ENCODE measurements at regions not wholly inside any gene's neighbourhood (a gene's known extent, or its start where the extent isn't known, plus 50 kb on each side); places are given as distances from the start of the nearest gene placed in this dataset.

DNA sequence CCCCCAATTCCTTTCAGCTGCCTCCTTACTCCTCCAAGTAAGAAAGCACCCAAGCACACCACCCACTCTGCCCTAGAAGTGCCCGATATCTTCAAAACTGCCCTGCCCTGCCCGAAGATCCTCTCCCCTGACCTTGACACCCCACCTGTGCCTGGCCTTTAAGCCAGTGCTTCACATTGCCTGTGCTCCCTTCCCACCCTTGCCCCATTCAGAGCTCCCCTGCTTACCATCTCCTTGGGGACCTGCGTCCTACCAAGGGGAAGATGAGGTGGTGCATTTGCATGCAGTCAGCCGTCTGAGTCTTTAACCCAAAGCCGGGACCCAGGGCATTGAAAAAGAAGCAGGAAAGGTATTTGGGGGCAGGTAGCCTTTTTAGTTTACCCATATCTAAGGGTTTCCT is 73.5 kb upstream of the SLCO3A1 start:
- DNase-seq (ENCODE audit: extremely low read depth, low read depth), result no peak
- H3K4me3 ChIP-seq (replicated peaks; ENCODE audit: low read depth, low read length), result no peak overlapping the region
- no peak for TF ChIP-seq CTCF (IDR thresholded peaks at IDR 0.05; ENCODE audit: low read depth, low read length, missing control alignments)

- no peak for DNase-seq (ENCODE audit: extremely low read depth, low read depth)
- TF ChIP-seq CTCF (IDR thresholded peaks at IDR 0.05; ENCODE audit: low read depth, low read length, missing control alignments), result no peak
- no peak overlapping the region for H3K4me3 ChIP-seq (replicated peaks; ENCODE audit: low read depth, low read length)
Observed at GRCh38 chr15:91780387-91780786, 73.1 kb upstream of the SLCO3A1 start.

GRCh38 chr15:91782221-91782620 is 71.3 kb upstream of the SLCO3A1 start:
- no peak for DNase-seq (ENCODE audit: extremely low read depth, low read depth)
- H3K4me3 ChIP-seq (replicated peaks; ENCODE audit: low read depth, low read length), result no peak overlapping the region
- TF ChIP-seq CTCF (IDR thresholded peaks at IDR 0.05; ENCODE audit: low read depth, low read length, missing control alignments), result no peak

GRCh38 chr15:91783008-91783407 is 70.5 kb upstream of the SLCO3A1 start:
- no peak overlapping the region for H3K4me3 ChIP-seq (replicated peaks; ENCODE audit: low read depth, low read length)
- no peak for TF ChIP-seq CTCF (IDR thresholded peaks at IDR 0.05; ENCODE audit: low read depth, low read length, missing control alignments)
- no peak for DNase-seq (ENCODE audit: extremely low read depth, low read depth)

GRCh38 chr15:91783451-91783850 is 70.1 kb upstream of the SLCO3A1 start:
- no peak overlapping the region for H3K4me3 ChIP-seq (replicated peaks; ENCODE audit: low read depth, low read length)
- TF ChIP-seq CTCF (IDR thresholded peaks at IDR 0.05; ENCODE audit: low read depth, low read length, missing control alignments), result no peak
- no peak for DNase-seq (ENCODE audit: extremely low read depth, low read depth)

GRCh38 chr15:91784973-91785709 is 68.4 kb upstream of the SLCO3A1 start:
- H3K4me3 ChIP-seq (replicated peaks; ENCODE audit: low read depth, low read length), result no peak overlapping the region
- TF ChIP-seq CTCF (IDR thresholded peaks at IDR 0.05; ENCODE audit: low read depth, low read length, missing control alignments), result no peak
- no peak for DNase-seq (ENCODE audit: extremely low read depth, low read depth)

GRCh38 chr15:91787198-91787597 is 66.3 kb upstream of the SLCO3A1 start:
- no peak for TF ChIP-seq CTCF (IDR thresholded peaks at IDR 0.05; ENCODE audit: low read depth, low read length, missing control alignments)
- no peak for DNase-seq (ENCODE audit: extremely low read depth, low read depth)
- H3K4me3 ChIP-seq (replicated peaks; ENCODE audit: low read depth, low read length), result no peak overlapping the region
